NCI-H748 (cell line): ENCODE measurements at regions not wholly inside any gene's neighbourhood (a gene's known extent, or its start where the extent isn't known, plus 50 kb on each side); places are given as distances from the start of the nearest gene placed in this dataset.
"Not testable (repeated sequence)": the region's sequence is repeated elsewhere in the genome, so short reads cannot be mapped to it uniquely, and the experiment has no call there.

Experiments used
- DNase-seq: peaks from one replicate; lab custom pipeline; 2025; ENCODE audit not compliant: unreplicated experiment; lab: John Stamatoyannopoulos, UW

- DNase-seq = peak; percentile 20
These were observed 626.2 kb downstream of the MID1IP1 start for GRCh38 chrX:39427492-39427891.

GRCh38 chrX:39427906-39428305, 626.6 kb downstream of the MID1IP1 start:
- no peak for DNase-seq

DNA sequence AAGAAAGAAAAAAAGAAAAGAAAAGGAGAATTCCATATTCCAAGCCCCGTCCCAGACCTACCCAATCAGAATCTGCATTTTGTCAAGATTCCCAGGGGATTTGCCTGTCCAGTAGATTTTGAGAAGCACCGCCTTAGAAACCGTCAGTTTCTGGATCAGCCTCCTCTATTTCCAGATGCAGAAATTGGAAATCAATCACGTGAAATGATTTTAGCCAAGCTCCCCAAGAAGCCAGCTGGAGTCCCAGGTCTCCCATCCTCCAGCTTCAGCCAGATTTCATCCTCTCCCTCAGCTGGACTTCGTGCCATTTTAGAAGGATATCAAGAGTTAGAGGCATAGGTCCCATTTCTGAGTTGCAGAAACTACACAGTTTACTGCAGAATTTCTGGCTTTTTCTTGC, 629.3 kb downstream of the MID1IP1 start:
- no peak for DNase-seq

DNA sequence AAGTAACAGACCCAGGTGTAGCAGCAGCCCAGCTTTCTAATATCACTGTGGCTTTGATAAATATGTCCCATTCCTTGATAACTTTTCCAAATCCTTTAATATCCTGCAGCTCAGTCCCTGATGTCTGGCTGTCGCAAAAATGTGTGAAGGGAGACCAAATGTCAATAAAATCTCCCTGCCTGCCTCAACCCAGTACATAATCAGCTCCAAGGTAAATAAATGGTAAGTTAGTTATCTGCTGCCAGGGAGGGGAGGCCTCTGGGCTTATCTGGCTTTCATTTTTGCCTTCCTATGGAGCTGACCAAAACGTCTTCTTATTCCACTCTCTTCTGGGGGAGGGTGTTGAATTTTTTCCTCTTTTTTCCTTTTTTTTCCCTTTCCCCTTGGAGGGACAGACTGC, 630.6 kb downstream of the MID1IP1 start:
- no peak for DNase-seq

DNA sequence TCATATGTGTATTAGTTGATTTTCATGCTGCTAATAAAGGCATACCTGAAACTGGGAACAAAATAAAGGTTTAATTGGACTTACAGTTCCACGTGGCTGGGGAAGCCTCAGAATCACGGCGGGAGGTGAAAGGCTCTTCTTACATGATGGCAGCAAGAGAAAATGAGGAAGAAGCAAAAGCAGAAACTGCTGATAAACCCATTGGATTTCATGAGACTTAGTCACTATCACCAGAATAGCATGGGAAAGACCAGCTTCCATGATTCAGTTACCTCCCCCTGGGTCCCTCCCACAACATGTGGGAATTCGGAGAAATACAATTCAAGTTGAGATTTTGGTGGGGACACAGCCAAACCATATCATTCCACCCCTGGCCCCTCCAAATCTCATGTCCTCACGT, 633.4 kb downstream of the MID1IP1 start:
- not testable (repeated sequence) for DNase-seq

- not testable (repeated sequence) for DNase-seq
These were observed 635.3 kb downstream of the MID1IP1 start for GRCh38 chrX:39436538-39436937.

DNA sequence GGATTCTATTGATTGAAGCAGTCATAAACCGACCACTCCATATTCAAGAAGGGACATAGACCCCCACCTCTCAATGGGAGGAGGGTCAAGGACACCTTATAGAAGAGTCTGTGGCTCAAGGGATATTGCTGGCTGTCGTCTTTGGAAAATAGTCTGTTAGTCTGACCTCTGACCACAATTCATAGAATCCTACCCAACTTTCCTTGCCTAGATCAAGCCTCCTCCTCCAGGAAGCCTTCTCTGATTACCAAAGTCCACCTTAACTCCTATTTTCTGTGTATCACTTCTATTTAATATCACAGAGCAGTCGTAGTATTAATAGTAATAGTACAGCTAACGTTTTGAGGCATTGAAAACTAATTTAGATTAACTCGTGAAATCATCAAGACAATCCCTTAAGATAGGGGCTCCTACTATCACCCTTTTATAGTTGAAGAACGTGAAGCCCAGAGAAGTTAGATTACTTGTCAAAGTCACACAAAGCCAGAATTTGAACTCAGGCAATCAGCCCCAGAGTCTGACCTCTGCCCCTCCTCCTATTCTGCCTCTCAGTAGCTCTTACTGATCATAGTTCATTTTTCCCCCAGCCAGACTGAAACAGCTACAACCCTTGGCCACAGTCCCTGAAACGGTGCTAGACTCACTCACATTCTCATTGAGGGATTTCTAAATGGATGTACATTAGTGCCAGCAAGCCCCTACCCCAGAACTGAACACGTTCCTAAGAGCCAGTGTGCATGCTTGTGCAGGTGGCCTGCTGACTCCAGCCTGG, 636.6 kb downstream of the MID1IP1 start:
- DNase-seq = no peak

DNA sequence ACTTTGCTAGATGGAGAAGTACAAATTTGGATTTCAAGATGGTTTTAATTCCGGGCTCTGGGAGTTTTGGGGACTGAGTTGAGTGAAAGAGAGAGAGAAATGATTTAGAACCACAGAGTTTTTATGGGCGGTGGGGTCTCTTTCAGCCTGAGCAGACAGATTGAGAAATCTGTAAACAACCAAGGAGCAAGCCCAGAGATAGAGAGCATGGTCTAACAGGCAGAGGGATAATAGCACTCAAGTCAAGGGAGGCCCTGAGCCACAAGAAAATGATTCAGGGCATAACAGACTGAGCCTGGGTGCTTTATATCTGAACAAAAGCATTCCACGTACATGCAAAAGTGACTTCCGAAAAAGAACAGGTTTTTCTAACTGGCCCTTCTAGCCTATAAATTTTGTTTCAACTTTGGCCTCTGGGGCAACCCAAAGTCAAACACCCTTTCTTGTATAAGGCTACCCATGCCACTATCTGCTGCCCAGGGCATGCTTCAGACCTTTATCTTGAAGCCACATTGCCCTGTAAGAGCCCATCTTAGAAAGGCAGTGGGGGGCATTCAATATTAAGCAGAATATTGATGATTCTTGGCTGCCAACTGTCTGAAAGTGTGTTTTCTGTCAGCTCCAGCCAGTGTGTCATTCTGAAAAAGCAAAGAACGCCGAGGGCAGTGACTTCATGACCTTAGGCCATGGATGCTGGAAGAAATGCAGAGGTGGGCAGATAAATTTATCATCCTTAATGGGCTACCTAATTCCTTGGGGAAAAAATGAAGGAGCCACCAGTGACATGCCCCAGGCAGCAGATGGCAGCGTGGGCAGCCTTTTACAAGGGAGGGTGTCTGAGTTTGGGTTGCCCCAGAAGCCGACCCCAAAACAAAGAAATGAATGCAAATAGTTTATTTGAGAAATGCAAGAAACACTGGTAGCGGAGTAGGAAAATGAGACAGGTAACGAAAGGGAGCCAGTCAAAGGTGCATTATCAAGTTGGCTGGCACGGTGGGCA, 637.6 kb downstream of the MID1IP1 start:
- DNase-seq = no peak

DNA sequence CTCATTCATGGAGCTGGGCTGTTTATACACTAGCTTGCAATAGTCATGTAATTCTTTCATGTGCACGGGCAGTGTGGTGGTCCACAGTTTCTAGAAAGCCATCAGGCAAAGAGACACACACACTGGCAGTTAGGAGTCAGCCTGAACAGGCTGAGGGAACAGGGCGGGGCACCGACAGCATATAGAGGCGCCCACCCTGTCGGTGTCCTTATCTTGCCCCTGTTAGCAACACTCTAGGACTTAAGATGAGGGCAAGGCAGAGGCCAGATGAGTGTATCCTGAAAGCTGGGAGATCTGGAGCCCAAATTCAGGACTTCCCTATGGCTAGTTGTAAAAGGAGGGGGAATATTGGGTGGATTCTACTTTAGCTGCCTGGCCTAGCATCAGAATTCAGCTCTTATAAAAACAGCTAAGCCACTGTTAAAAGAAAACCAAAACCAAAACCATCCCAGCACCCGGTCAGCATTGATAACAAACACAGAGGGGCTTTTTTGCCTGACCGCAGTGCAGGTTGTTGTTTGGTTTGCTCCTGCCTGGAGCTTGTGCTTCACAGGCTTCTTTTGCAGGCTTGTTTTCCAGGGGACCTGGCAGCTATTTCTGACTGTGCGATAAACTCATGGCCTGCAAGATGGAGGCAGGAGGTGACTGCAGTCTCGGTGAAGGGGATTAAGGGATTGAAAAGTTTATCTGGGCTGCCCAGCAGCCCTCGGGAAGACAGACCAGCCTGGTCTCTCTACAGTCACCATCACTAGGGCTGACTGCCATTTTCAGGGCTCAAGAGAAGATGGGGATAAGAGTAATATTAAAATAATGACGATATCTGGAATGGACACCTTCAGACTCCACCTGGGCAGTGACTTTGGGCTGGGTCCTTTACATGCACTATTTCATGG, 638.9 kb downstream of the MID1IP1 start:
- no peak for DNase-seq

DNA sequence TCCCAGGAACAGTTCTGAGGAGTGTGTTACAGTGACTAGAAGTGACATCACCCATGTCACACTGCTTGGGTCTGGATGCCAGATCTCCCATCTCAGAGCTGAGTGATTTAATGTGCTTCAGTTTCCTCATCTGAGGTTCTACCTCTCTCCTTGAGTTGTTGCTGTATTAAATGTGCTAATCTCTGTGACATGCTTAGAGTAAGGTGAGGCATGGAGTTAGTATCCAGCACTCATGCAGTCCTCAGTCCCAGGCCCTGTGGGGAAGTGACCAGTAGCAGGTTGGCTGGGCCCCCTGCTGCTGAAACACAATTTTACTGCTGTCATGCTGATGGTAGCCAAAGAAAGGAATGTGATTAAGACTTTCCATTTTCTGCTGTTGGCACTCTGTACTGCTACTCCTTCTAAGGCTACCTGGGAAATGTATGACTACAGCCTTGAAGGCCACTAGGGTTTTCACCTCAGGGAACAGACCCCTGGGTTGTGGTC, 639.6 kb downstream of the MID1IP1 start:
- no peak for DNase-seq

- no peak for DNase-seq
These were observed 641.1 kb downstream of the MID1IP1 start for GRCh38 chrX:39442332-39442731.

DNA sequence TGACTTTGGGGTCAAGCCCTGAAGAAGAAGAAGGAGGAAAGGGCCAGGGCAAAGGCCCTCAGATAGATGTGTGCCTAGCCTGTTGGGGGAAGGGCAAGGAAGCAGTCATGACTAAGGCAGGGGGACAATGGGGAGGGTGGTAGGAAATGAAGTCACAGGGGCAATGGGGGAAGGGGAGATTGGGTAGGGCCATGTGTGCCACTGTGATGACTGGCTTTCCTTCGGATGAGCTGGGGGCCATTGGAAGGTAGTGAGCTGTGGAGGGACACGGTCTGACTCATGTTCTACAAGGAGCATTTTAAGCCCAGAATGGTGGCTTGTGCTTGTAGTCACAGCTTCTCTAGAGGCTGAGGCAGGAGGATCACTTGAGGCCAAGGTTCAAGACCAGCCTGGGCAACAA, 642.0 kb downstream of the MID1IP1 start:
- DNase-seq = no peak

- DNase-seq = peak; percentile 48
These were observed 644.1 kb downstream of the MID1IP1 start for GRCh38 chrX:39445336-39445735.

- no peak for DNase-seq
These were observed 648.1 kb downstream of the MID1IP1 start for GRCh38 chrX:39449352-39449751.

DNA sequence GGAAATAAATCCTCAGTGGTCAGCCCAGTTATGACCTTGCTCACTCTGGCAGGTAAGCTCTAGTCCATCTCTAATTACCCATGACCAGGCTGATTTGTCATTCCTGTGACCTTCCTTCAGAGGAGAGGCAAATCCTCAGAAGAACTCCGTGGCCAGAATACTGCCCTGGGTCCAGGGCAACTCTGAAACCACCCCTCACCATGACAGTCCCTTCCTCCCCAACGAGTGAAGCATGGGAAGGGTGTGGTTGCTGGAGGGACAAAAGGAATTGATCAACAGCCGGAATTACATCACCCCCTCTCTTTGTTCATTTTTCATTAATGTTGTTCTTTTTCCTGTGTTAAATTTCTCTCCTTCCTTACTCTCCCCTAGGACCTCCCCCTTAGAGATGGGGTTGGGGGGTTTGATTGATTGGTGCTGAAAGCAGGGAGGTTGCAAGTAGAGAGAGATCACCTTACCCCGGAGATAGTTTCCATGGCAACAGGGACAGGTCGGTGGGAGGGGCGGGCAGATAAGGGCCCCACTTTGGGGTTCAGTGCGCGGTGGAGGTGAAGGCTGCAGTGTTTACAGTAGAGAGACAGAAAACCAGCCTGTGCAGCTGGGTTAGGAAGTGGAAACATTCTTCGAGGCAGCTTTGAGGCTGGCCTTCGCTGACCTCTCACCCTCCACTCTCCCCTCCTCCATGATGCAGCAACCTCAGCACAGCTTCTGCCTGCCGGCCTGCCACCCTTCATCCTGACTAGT, 647.4 kb downstream of the BCOR start:
- DNase-seq = peak; percentile 84

DNA sequence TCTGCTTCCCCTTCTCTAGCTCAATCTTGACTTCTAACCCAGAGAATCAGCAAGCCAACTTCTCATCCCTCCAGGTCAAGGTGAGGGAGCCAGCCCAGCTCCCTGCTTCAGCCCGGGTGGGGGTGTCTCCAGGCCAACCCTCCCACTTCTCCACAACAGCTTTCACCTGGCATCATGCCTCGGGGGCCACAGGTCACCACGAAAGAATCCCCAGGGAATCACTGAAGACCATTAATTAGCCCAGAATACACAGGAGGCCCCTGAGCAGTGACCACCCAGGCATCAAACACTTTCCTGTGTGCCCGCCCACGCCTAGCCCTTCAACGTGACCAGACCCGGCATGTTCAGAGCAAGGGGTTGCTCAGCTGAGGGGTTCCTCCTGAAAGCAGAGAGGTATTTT, 646.7 kb downstream of the BCOR start:
- DNase-seq = no peak

GRCh38 chrX:39452401-39452800, 645.4 kb downstream of the BCOR start:
- DNase-seq = no peak

DNA sequence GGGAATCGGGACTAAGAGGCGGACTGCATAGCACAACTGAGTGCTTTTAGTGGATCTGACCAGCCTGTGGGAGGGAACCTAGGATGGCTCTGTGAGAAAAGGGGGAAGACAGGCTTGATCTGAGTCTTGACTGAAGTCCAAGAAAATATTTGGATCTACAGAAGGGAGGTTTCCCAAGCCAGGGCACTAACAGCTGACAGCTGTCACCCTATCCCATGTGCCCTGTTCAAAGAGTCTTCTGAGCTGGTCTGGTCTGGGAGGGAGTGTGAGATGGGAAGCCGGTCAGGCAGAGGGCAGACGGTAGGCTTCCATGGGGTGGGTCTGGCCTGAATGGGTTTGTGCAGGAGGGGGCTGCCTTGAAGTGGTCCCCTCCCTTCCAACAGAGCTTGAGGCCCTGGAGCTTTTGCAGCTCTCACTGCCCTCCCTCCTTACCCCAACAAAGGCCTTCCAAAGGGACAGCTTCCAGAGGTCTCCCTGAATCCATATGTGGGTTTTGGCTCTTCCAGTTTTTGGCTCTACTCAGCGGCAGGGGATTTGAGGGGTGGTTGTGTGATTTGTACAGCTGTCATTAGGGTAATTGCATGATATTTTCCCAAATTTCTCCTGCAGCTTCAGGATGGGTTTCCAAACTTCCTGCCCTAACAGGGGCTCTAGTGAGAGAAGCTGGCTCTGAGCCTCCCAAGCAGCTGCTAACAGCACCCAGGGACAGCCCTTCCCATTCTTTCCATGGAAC, 643.7 kb downstream of the BCOR start:
- no peak for DNase-seq

DNA sequence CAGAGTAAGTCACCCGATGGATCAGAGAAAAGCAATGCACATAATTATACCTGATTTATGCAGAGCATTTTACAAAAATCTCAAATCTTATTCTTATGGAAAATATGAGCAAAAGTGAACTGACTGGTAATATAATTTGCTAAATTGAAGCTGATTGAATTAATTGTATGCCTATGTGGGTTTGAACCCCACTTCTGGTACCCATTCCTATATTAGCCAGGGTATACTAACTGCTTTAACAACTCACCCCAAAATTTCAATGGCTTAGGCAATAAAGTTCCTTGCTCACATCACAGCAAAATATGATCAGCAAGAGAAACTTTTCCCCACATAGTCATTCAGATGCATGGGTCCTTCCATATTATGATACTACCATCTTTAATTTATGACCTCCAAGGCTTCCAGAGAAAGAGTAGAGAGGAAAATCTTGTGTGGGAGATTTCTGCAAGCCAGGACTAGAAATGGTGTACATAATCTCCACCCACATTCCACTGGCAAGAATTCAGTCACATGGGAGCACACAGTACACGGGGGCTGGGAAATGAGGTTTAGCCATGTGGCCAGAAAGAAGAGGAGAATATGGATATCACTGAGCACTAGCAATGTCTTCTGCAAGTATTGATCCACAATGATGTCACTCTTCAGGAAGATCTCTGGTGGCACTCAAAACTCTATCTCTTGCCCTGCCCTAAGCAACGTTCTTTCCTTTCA, 640.7 kb downstream of the BCOR start:
- no peak for DNase-seq
